Caco-2 (cell line): ENCODE measurements at regions not wholly inside any gene's neighbourhood (a gene's known extent, or its start where the extent isn't known, plus 50 kb on each side); places are given as distances from the start of the nearest gene placed in this dataset.

Experiments
- BruUV-seq: library from RNA; stranded (reverse); fragments of 400-500 nt; replicated peaks from 2 replicates; lab custom pipeline; 2021; lab: Mats Ljungman, UMichigan
- CTCF ChIA-PET: fragments of 300-600 bp; sonication (Branson Sonifier 250); formaldehyde crosslinking; loops from one replicate; lab custom pipeline; 2022; ENCODE audit warnings: antibody characterized with exemption; lab: Charles Lee
- POLR2A ChIA-PET: fragments of 300-600 bp; sonication (Branson Sonifier 250); formaldehyde crosslinking; loops from one replicate; lab custom pipeline; 2022; ENCODE audit warnings: antibody characterized with exemption; lab: Charles Lee
- DNase-seq, 2 experiments: peaks; one replicate each; pipeline versions ENCODE4 v3.0.0 to v3.0.0-alpha.2; 2020 to 2022
- H3K27me3 ChIP-seq: replicated peaks from 2 replicates; pipeline ENCODE4 v1.6.0; 2011; ENCODE audit warnings: low read length; ENCODE audit not compliant: control insufficient read depth, insufficient read depth
- H3K36me3 ChIP-seq: 2 replicates; pipeline ENCODE4 v1.5.1; 2011; ENCODE audit warnings: low read length; ENCODE audit not compliant: control insufficient read depth, insufficient read depth
- H3K4me1 ChIP-seq: fragments of 250-450 bp; sonication (Bioruptor Pico); 2 replicates; pipeline ENCODE4 v1.5.1; 2020; ENCODE audit warnings: mild to moderate bottlenecking
- H3K4me3 ChIP-seq: 2 replicates; pipeline ENCODE4 v1.5.1; 2011; ENCODE audit warnings: low read depth, mild to moderate bottlenecking, control low read depth, low read length
- H3K9me3 ChIP-seq: fragments of 250-450 bp; sonication (Bioruptor Pico); 2 replicates; pipeline ENCODE4 v1.5.1; 2020; ENCODE audit warnings: mild to moderate bottlenecking, moderate library complexity
- H3K27ac Mint-ChIP-seq: one replicate; pipeline ENCODE4 v1.8.0; 2022; ENCODE audit warnings: mixed read lengths; ENCODE audit not compliant: unreplicated experiment
- H3K27me3 Mint-ChIP-seq: one replicate; pipeline ENCODE4 v1.8.0; 2022; ENCODE audit warnings: mixed read lengths; ENCODE audit not compliant: insufficient read depth, unreplicated experiment
- H3K36me3 Mint-ChIP-seq: one replicate; pipeline ENCODE4 v1.8.0; 2022; ENCODE audit warnings: mild to moderate bottlenecking, mixed read lengths; ENCODE audit not compliant: insufficient read depth, unreplicated experiment
- H3K4me1 Mint-ChIP-seq: one replicate; pipeline ENCODE4 v1.8.0; 2022; ENCODE audit warnings: low read depth, mixed read lengths; ENCODE audit not compliant: unreplicated experiment
- H3K4me3 Mint-ChIP-seq: one replicate; pipeline ENCODE4 v1.8.0; 2022; ENCODE audit warnings: mild to moderate bottlenecking, moderate library complexity, mixed read lengths; ENCODE audit not compliant: unreplicated experiment
- H3K9me3 Mint-ChIP-seq: one replicate; pipeline ENCODE4 v1.8.0; 2022; ENCODE audit warnings: mixed read lengths; ENCODE audit not compliant: unreplicated experiment
- CTCF ChIP-seq, 2 experiments: fragments of 200-600 bp in 1 of 2; IDR thresholded peaks; 1 replicate in 1 of 2; 2 replicates in 1 of 2; pipeline versions ENCODE4 v1.5.1 to v1.8.0; 2011 to 2022; ENCODE audit warnings: antibody characterized with exemption in 1 of 2, control low read depth in 1 of 2, inconsistent platforms in 1 of 2, low read depth in 1 of 2, low read length in 1 of 2, mild to moderate bottlenecking in 1 of 2, moderate library complexity in 1 of 2; ENCODE audit not compliant: insufficient read depth in 1 of 2, severe bottlenecking in 1 of 2, unreplicated experiment in 1 of 2
- intact Hi-C: fragments of 100-400 bp; cut with micrococcal nuclease; formaldehyde crosslinking; loops from one replicate; pipeline ENCODE4 v1.10.0; 2022; ENCODE audit not compliant: unreplicated experiment

GRCh38 chr3:72281551-72281950, 496.6 kb upstream of the PROK2 start:
- POLR2A ChIA-PET = no interaction called here
- no TSS peak for BruUV-seq
- Histone ChIP-seq H3K36me3 (no peaks in the 10 kb centered on the region), H3K4me3 (no peak overlapping the region), H3K9me3 (no peaks in the 10 kb centered on the region), H3K27me3 (no peaks in the 10 kb centered on the region; the same call in 1 of the 2 replicates), H3K4me1 (no peaks in the 10 kb centered on the region)
- no peak for DNase-seq
- H3K9me3 Mint-ChIP-seq = no peaks in the 10 kb centered on the region
- peaks cover 12% of the 10 kb centered on the region for H3K27me3 Mint-ChIP-seq
- no peaks in the 10 kb centered on the region for H3K36me3 Mint-ChIP-seq
- intact Hi-C loops = no loop called here
- no peak overlapping the region for H3K4me3 Mint-ChIP-seq
- no peaks in the 10 kb centered on the region for H3K4me1 Mint-ChIP-seq
- TF ChIP-seq CTCF (IDR thresholded peaks at IDR 0.05; ENCODE audit: insufficient read depth in 1 of 2, low read depth in 1 of 2, low read length in 1 of 2, severe bottlenecking in 1 of 2, unreplicated experiment in 1 of 2) = no peak
- H3K27ac Mint-ChIP-seq = no peak overlapping the region
- CTCF ChIA-PET = no interaction called here

GRCh38 chr3:72280876-72281275, 495.9 kb upstream of the PROK2 start:
- H3K27me3 ChIP-seq = no peaks in the 10 kb centered on the region
- H3K9me3 Mint-ChIP-seq = no peaks in the 10 kb centered on the region
- no peaks in the 10 kb centered on the region for H3K36me3 Mint-ChIP-seq
- no peaks in the 10 kb centered on the region for H3K4me1 ChIP-seq
- CTCF ChIA-PET = no interaction called here
- H3K27me3 Mint-ChIP-seq = peaks cover 12% of the 10 kb centered on the region
- no peak overlapping the region for H3K4me3 Mint-ChIP-seq
- H3K4me1 Mint-ChIP-seq = no peaks in the 10 kb centered on the region
- H3K36me3 ChIP-seq = no peaks in the 10 kb centered on the region
- POLR2A ChIA-PET = no interaction called here
- intact Hi-C loops = no loop called here
- no peak for DNase-seq
- no peak overlapping the region for H3K27ac Mint-ChIP-seq
- H3K4me3 ChIP-seq = no peak overlapping the region
- no peak for TF ChIP-seq CTCF (IDR thresholded peaks at IDR 0.05; ENCODE audit: insufficient read depth in 1 of 2, low read depth in 1 of 2, low read length in 1 of 2, severe bottlenecking in 1 of 2, unreplicated experiment in 1 of 2)
- H3K9me3 ChIP-seq = no peaks in the 10 kb centered on the region
- no TSS peak for BruUV-seq

GRCh38 chr3:72279631-72280041, 494.7 kb upstream of the PROK2 start:
- Mint-ChIP-seq H3K4me1 (no peaks in the 10 kb centered on the region), H3K4me3 (no peak overlapping the region), H3K27ac (no peak overlapping the region), H3K9me3 (no peaks in the 10 kb centered on the region), H3K27me3 (peaks cover 12% of the 10 kb centered on the region), H3K36me3 (no peaks in the 10 kb centered on the region)
- Histone ChIP-seq H3K4me3 (no peak overlapping the region), H3K27me3 (no peaks in the 10 kb centered on the region), H3K9me3 (no peaks in the 10 kb centered on the region), H3K4me1 (no peaks in the 10 kb centered on the region), H3K36me3 (no peaks in the 10 kb centered on the region)
- DNase-seq = no peak
- no peak for TF ChIP-seq CTCF (IDR thresholded peaks at IDR 0.05; ENCODE audit: insufficient read depth in 1 of 2, low read depth in 1 of 2, low read length in 1 of 2, severe bottlenecking in 1 of 2, unreplicated experiment in 1 of 2)
- intact Hi-C loops = loop anchor here (10.0 kb wide), 1 partner anchor 545 kb away; no protein-coding TSS in a partner anchor
- BruUV-seq = no TSS peak
- ChIA-PET CTCF (no interaction called here), POLR2A (no interaction called here)
